ENCODE measurements at regions not wholly inside any gene's neighbourhood (a gene's known extent, or its start where the extent isn't known, plus 50 kb on each side); places are given as distances from the start of the nearest gene placed in this dataset.

DNA sequence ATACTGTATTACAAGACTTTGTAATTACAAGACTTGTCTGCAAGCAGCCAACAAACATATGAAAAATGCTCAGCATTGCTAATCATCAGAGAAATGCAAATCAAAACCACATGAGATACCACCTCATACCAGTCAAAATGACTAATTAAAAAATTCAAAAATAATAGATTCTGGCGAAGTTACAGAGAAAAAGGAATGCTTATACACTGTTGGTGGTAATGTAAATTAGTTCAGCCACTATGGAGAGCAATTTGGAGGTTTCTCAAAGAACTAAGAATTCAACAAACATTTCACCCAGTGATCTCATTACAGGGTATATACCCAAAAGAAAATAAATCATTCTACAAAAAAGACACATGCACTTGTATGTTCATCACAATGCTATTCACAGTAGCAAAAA, 617.5 kb upstream of the CCDC54 start:
- 69% methylated on average over 1 of the region's 1 CpG for WGBS
- no peak for DNase-seq (ENCODE audit: low spot score)
- no peak overlapping the region for H3K27ac ChIP-seq (ENCODE audit: low read depth in 1 of 2, low read length in 2 of 2)

DNA sequence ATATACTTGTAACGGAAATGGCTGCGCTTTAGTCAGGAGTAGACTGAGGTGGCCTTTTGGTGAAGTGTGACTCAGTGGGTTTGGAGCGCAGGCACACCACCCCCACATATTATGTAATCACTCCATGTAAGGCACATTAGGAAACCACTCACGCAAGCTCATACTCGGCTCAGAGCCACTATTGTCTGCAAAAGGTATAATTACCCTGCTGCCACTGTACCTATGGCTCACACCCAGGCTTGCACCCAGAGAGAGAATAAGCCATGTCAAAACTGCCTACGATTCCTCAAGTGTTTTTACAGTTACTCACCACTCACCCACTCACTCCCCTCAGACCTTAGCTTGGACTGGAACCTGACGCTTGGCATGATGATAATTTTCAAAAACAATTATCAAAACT, 611.9 kb upstream of the CCDC54 start:
- Histone ChIP-seq H3K36me3 (ENCODE audit: control insufficient read depth in 4 of 4, insufficient read depth in 3 of 4, low read depth in 1 of 4, low read length in 3 of 4) (no peaks in the 10 kb centered on the region), H3K9ac (ENCODE audit: low read depth in 1 of 2, low read length in 2 of 2) (no peak overlapping the region), H3K4me1 (ENCODE audit: control insufficient read depth in 4 of 4, insufficient read depth in 4 of 4, low read length in 3 of 4) (no peaks in the 10 kb centered on the region), H3K4me3 (ENCODE audit: low read depth in 1 of 3, low read length in 3 of 3) (no peak overlapping the region), H3K9me3 (ENCODE audit: control insufficient read depth in 4 of 4, low read length in 3 of 4) (no peaks in the 10 kb centered on the region), H3K27ac (ENCODE audit: low read depth in 1 of 2, low read length in 2 of 2) (no peak overlapping the region), H3K27me3 (ENCODE audit: control insufficient read depth in 4 of 4, insufficient read depth in 4 of 4, low read length in 3 of 4) (no peaks in the 10 kb centered on the region)
- TF ChIP-seq YY1 (IDR thresholded peaks at IDR 0.05) (no peak), HNF4A (conservative IDR thresholded peaks at IDR 0.05) (no peak), TAF1 (conservative IDR thresholded peaks at IDR 0.05) (no peak), FOXA2 (IDR thresholded peaks at IDR 0.05) (no peak), EGR1 (IDR thresholded peaks at IDR 0.05; ENCODE audit: low read depth in 2 of 2) (no peak), SP1 (IDR thresholded peaks at IDR 0.05) (no peak), NR2F2 (IDR thresholded peaks at IDR 0.05) (no peak), HNF4G (IDR thresholded peaks at IDR 0.05) (no peak), MAX (IDR thresholded peaks at IDR 0.05) (no peak), RAD21 (IDR thresholded peaks at IDR 0.05) (no peak), FOXA1 (IDR thresholded peaks at IDR 0.05) (no peak), JUND (IDR thresholded peaks at IDR 0.05) (no peak), RXRA (IDR thresholded peaks at IDR 0.05) (no peak), GABPA (IDR thresholded peaks at IDR 0.05 in 1 of 2, conservative IDR thresholded peaks at IDR 0.05 in 1 of 2) (no peak), ZBTB33 (IDR thresholded peaks at IDR 0.05) (no peak)
- TF ChIP-seq, protein P1, sequence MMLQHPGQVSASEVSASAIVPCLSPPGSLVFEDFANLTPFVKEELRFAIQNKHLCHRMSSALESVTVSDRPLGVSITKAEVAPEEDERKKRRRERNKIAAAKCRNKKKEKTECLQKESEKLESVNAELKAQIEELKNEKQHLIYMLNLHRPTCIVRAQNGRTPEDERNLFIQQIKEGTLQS (IDR thresholded peaks at IDR 0.05): no peak
- TF ChIP-seq, protein P2, sequence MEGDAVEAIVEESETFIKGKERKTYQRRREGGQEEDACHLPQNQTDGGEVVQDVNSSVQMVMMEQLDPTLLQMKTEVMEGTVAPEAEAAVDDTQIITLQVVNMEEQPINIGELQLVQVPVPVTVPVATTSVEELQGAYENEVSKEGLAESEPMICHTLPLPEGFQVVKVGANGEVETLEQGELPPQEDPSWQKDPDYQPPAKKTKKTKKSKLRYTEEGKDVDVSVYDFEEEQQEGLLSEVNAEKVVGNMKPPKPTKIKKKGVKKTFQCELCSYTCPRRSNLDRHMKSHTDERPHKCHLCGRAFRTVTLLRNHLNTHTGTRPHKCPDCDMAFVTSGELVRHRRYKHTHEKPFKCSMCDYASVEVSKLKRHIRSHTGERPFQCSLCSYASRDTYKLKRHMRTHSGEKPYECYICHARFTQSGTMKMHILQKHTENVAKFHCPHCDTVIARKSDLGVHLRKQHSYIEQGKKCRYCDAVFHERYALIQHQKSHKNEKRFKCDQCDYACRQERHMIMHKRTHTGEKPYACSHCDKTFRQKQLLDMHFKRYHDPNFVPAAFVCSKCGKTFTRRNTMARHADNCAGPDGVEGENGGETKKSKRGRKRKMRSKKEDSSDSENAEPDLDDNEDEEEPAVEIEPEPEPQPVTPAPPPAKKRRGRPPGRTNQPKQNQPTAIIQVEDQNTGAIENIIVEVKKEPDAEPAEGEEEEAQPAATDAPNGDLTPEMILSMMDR (IDR thresholded peaks at IDR 0.05; ENCODE audit: low read depth, low read length, missing input control): no peak
- TF ChIP-seq, protein P3, sequence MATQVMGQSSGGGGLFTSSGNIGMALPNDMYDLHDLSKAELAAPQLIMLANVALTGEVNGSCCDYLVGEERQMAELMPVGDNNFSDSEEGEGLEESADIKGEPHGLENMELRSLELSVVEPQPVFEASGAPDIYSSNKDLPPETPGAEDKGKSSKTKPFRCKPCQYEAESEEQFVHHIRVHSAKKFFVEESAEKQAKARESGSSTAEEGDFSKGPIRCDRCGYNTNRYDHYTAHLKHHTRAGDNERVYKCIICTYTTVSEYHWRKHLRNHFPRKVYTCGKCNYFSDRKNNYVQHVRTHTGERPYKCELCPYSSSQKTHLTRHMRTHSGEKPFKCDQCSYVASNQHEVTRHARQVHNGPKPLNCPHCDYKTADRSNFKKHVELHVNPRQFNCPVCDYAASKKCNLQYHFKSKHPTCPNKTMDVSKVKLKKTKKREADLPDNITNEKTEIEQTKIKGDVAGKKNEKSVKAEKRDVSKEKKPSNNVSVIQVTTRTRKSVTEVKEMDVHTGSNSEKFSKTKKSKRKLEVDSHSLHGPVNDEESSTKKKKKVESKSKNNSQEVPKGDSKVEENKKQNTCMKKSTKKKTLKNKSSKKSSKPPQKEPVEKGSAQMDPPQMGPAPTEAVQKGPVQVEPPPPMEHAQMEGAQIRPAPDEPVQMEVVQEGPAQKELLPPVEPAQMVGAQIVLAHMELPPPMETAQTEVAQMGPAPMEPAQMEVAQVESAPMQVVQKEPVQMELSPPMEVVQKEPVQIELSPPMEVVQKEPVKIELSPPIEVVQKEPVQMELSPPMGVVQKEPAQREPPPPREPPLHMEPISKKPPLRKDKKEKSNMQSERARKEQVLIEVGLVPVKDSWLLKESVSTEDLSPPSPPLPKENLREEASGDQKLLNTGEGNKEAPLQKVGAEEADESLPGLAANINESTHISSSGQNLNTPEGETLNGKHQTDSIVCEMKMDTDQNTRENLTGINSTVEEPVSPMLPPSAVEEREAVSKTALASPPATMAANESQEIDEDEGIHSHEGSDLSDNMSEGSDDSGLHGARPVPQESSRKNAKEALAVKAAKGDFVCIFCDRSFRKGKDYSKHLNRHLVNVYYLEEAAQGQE (IDR thresholded peaks at IDR 0.05): no peak
- whole genome bisulfite sequencing: 87% methylated on average over 7 of the region's 7 CpGs
- DNase-seq (ENCODE audit: low spot score): no peak

More for the DNA sequence above, 617.5 kb upstream of the CCDC54 start:
- Histone ChIP-seq H3K9me3 (ENCODE audit: control insufficient read depth in 4 of 4, low read length in 3 of 4) (peaks cover 0 to 6% (median 0%) of the 10 kb centered on the region in 4 donors), H3K4me3 (ENCODE audit: low read depth in 1 of 3, low read length in 3 of 3) (no peak overlapping the region), H3K9ac (ENCODE audit: low read depth in 1 of 2, low read length in 2 of 2) (no peak overlapping the region), H3K36me3 (ENCODE audit: control insufficient read depth in 4 of 4, insufficient read depth in 3 of 4, low read depth in 1 of 4, low read length in 3 of 4) (no peaks in the 10 kb centered on the region), H3K27me3 (ENCODE audit: control insufficient read depth in 4 of 4, insufficient read depth in 4 of 4, low read length in 3 of 4) (no peaks in the 10 kb centered on the region), H3K4me1 (ENCODE audit: control insufficient read depth in 4 of 4, insufficient read depth in 4 of 4, low read length in 3 of 4) (no peaks in the 10 kb centered on the region)
- TF ChIP-seq FOXA1 (IDR thresholded peaks at IDR 0.05): no peak
- no peak for TF ChIP-seq TAF1 (conservative IDR thresholded peaks at IDR 0.05)
- no peak for TF ChIP-seq GABPA (IDR thresholded peaks at IDR 0.05 in 1 of 2, conservative IDR thresholded peaks at IDR 0.05 in 1 of 2)
- no peak for TF ChIP-seq HNF4G (IDR thresholded peaks at IDR 0.05)
- TF ChIP-seq MAX (IDR thresholded peaks at IDR 0.05): no peak
- no peak for TF ChIP-seq HNF4A (conservative IDR thresholded peaks at IDR 0.05)
- no peak for TF ChIP-seq FOXA2 (IDR thresholded peaks at IDR 0.05)
- TF ChIP-seq YY1 (IDR thresholded peaks at IDR 0.05): no peak
- TF ChIP-seq, protein P1 (IDR thresholded peaks at IDR 0.05): no peak

All from liver (tissue), 8 donors.